HG02571 (cell line): ENCODE measurements at regions not wholly inside any gene's neighbourhood (a gene's known extent, or its start where the extent isn't known, plus 50 kb on each side); places are given as distances from the start of the nearest gene placed in this dataset.
A peak's percentile ranks its signal among the peaks of the same experiment; 100 is the strongest.
"Not testable (repeated sequence)": the region's sequence is repeated elsewhere in the genome, so short reads cannot be mapped to it uniquely, and the experiment has no call there.

Experiments used
- ATAC-seq: cut with Tn5 transposase; IDR thresholded peaks from one replicate; pipeline ENCODE4 v1.9.1; 2021; ENCODE audit warnings: mild to moderate bottlenecking, moderate library complexity; ENCODE audit not compliant: unreplicated experiment

GRCh38 chr7:101679653-101680173 is 50.6 kb upstream of the MYL10 start:
- not testable (repeated sequence) for ATAC-seq

- ATAC-seq = no peak
Measured at GRCh38 chr7:101680406-101681145, 51.5 kb upstream of the MYL10 start.

GRCh38 chr7:101681170-101682007 is 52.3 kb upstream of the MYL10 start:
- ATAC-seq = no peak

- ATAC-seq = no peak
Measured at GRCh38 chr7:101684983-101685330, 55.9 kb upstream of the MYL10 start.

GRCh38 chr7:101686030-101686429 is 56.9 kb upstream of the MYL10 start:
- ATAC-seq = no peak

- no peak for ATAC-seq
Measured at GRCh38 chr7:101687081-101687480, 58.0 kb upstream of the MYL10 start.

- no peak for ATAC-seq
Measured at GRCh38 chr7:101687791-101688182, 58.7 kb upstream of the MYL10 start.

- peak; percentile 61 for ATAC-seq
Measured at GRCh38 chr7:101688183-101688831, 59.2 kb upstream of the MYL10 start.

- no peak for ATAC-seq
Measured at GRCh38 chr7:101688995-101689907, 60.2 kb upstream of the MYL10 start.

GRCh38 chr7:101690061-101690460 is 61.0 kb upstream of the MYL10 start:
- no peak for ATAC-seq

- no peak for ATAC-seq
Measured at GRCh38 chr7:101691822-101692384, 62.8 kb upstream of the MYL10 start.

GRCh38 chr7:101693498-101694091 is 64.5 kb upstream of the MYL10 start:
- ATAC-seq = no peak

GRCh38 chr7:101698964-101699363 is 69.9 kb upstream of the MYL10 start:
- no peak for ATAC-seq

GRCh38 chr7:101699399-101699798 is 70.3 kb upstream of the MYL10 start:
- ATAC-seq = no peak

GRCh38 chr7:101699881-101700823 is 71.1 kb upstream of the MYL10 start:
- no peak for ATAC-seq

GRCh38 chr7:101701153-101701794 is 72.2 kb upstream of the MYL10 start:
- no peak for ATAC-seq

GRCh38 chr7:101702362-101702850 is 73.3 kb upstream of the MYL10 start:
- ATAC-seq = no peak

GRCh38 chr7:101705331-101705730 is 76.2 kb upstream of the MYL10 start:
- ATAC-seq = no peak
